HG03565 (cell line): ENCODE measurements at regions not wholly inside any gene's neighbourhood (a gene's known extent, or its start where the extent isn't known, plus 50 kb on each side); places are given as distances from the start of the nearest gene placed in this dataset.
"Not testable (repeated sequence)": the region's sequence is repeated elsewhere in the genome, so short reads cannot be mapped to it uniquely, and the experiment has no call there.

ENCODE experiments used
- ATAC-seq: cut with Tn5 transposase; IDR thresholded peaks from one replicate; pipeline ENCODE4 v1.9.1; 2021; ENCODE audit warnings: mild to moderate bottlenecking, moderate library complexity; ENCODE audit not compliant: unreplicated experiment

DNA sequence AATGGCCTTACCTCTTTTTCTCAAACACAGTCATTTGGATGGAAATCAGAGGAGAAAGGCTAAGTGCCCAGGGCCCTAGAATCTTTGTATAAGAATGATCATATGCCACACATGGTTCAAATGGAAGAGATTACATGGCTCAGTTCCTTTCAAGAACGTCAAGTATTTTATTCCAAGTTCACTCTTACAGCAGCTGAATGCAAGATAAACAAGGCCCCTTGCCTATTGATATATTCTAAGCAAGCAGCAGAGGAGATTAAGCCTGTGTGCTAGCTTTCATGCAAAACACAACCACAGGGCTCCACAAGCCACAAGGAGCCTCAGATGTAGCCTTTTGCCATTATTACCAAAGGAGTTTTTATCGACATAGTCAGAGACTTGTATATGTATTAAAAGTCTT, 55.3 kb upstream of the SLCO6A1 start:
- no peak for ATAC-seq

GRCh38 chr5:102554728-102555127, 55.9 kb upstream of the SLCO6A1 start:
- ATAC-seq = no peak

- peak; percentile 49 for ATAC-seq
These were observed 63.3 kb upstream of the SLCO6A1 start for GRCh38 chr5:102561894-102562760.

DNA sequence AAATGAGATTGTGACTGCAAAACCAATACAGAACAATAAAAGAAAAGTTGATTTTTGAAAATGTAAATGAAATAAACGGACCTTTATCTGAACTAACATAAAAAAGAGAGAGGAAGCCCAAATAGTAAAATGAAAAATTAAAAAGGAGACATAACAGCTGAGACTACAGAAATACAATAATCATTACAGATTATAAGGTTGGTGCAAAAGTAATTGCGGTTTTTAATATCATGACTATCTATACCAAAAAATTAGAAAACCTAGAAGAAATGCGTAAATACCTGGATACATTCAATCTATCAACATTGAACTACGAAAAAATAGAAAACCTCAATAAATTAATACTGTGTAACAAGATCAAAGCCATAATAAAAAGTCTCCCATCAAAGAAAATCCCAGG, 71.9 kb upstream of the SLCO6A1 start:
- ATAC-seq = no peak

- no peak for ATAC-seq
These were observed 79.6 kb upstream of the SLCO6A1 start for GRCh38 chr5:102578362-102578761.

- no peak for ATAC-seq
These were observed 80.6 kb upstream of the SLCO6A1 start for GRCh38 chr5:102579379-102579778.

DNA sequence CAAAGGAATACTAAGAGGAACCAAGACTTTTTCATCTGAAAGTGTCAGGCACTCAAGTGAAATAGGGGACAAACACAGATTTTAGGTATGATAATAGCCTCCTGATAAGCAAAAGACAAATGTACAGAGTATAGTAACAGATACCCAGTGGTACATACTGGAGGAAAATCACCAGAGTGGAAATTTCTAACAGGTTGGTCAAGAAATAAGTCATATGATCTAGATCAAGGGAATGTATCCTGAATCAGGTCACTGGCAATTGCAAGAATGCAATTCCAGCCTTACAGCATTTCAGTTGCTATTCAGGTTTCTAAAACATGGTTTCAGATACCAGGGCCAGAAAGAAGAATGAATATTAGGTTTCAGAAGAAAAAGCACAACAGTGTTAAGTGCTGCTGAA, 82.2 kb upstream of the SLCO6A1 start:
- no peak for ATAC-seq

GRCh38 chr5:102582696-102583095, 83.9 kb upstream of the SLCO6A1 start:
- ATAC-seq = no peak

DNA sequence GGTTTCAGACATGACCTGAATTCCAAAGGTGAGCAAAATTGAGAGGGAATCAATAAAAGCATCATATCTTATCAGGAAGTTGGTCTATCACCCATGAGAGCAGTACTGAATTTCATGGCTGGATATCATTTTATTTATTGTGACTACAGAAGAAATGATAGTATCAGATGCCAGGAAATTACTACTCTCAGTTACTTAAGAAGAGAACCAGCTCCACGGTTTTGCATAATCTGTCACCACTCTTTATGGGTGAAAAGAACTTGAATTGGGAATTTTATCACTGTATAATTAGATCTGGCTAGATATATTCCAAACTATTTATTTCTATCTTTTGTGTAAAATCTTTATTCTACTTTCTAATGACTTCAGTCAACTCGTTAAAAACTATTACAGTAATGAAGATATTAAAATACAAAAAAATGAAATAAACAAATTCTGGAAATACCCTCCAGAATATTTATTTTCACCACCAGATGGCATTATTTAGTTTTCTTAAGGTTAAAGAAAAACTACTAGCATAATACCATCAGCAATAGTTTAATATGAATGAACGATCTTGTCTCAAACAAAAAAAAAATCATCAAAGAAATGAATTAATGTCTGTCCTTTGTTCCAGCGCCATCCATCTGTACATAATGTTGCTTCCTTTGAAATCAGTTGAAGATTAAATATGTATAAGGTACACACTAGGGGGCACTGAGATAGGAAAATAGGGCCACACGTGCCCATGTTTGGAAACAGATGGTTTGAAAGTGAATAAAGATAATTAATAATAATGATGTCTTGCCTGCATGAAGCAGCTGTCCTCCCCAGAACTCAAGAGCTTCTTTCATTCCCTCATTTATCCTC, 84.7 kb upstream of the SLCO6A1 start:
- ATAC-seq = no peak

DNA sequence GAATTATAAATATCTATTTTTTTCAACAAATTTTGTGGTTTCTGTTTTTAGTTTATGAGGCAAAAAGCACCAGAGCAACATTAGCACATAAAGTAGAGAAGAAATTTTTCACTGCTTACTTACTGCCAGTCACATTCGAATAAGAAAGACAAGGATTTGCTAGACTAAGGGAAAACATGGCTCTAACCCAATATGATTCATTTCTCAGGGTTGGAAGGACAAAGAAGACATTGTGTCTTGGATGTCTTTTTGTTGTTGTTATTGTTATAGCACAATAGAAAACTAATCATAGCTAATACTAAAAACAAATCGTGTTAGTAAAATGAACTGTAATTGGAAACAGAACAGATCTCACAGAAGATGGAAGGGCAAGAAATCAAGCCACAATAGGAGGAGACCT, 90.9 kb upstream of the SLCO6A1 start:
- ATAC-seq = no peak

GRCh38 chr5:102590467-102590866, 91.7 kb upstream of the SLCO6A1 start:
- ATAC-seq = no peak

DNA sequence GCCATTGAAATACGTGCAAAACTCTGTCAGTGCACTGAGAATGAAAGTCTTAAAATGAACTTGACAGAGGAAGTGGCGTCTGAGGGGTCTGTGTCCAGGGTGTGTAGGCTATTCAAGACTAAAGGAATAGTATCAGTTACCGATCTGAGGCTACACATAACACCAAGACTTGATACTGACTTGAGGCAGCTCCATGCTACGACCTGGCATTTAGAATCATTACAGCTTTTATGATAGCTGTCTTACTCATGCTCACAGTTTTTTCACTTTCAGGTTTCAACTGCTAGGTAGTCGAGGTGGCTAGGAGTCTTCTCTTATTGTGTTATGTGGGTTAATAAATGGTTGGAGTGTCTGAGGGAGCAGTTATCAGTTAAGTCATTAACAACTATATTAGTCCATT, 92.8 kb upstream of the SLCO6A1 start:
- ATAC-seq = peak; percentile 62

- ATAC-seq = not testable (repeated sequence)
These were observed 93.8 kb upstream of the SLCO6A1 start for GRCh38 chr5:102592586-102592985.

GRCh38 chr5:102594192-102594591, 95.4 kb upstream of the SLCO6A1 start:
- no peak for ATAC-seq

GRCh38 chr5:102595332-102595731, 96.5 kb upstream of the SLCO6A1 start:
- no peak for ATAC-seq

GRCh38 chr5:102596113-102596512, 97.3 kb upstream of the SLCO6A1 start:
- ATAC-seq = peak; percentile 68

- ATAC-seq = no peak
These were observed 98.2 kb upstream of the SLCO6A1 start for GRCh38 chr5:102596951-102597350.

GRCh38 chr5:102599289-102599688, 100.5 kb upstream of the SLCO6A1 start:
- no peak for ATAC-seq

- no peak for ATAC-seq
These were observed 102.2 kb upstream of the SLCO6A1 start for GRCh38 chr5:102600964-102601363.

GRCh38 chr5:102603670-102604069, 104.9 kb upstream of the SLCO6A1 start:
- ATAC-seq = no peak

DNA sequence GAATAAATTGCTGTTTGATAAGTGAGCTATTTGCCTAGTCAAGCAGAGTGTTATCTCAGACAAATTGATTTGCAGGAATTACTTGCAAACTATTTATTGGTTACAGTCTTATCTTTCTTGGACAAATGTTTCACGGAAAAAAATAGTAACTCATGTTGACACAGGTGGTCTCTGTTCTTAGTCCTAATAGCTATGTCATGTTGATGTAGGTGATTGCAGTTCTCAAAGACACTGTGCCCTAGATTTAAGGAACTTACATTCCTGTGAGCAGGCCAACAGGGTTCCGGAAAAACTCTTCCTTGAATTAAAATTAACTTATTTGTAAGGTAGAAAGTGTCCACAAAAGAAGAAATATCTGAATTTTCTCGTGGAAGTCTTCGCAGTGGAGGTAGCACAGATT, 109.6 kb upstream of the SLCO6A1 start:
- no peak for ATAC-seq

DNA sequence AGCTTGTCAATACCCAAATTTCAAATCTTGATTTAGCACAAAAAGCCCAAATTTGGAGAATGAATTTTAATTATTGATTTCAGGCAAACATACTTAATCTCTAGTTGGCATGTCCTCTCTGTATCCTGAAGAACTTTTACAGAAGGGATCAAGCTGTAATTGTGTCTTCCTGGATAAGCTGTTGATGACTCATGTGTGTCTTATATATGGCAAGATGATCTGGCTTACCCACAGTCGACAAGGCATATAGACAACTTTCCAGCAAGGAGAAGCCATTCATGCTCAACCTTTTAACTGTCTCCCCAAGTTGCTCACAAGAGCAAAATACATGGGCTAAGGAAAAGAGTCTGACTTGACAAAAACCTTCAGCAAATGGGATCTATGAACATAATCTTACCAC, 112.5 kb upstream of the SLCO6A1 start:
- no peak for ATAC-seq
